ENCODE measurements at regions not wholly inside any gene's neighbourhood (a gene's known extent, or its start where the extent isn't known, plus 50 kb on each side); places are given as distances from the start of the nearest gene placed in this dataset.

DNA sequence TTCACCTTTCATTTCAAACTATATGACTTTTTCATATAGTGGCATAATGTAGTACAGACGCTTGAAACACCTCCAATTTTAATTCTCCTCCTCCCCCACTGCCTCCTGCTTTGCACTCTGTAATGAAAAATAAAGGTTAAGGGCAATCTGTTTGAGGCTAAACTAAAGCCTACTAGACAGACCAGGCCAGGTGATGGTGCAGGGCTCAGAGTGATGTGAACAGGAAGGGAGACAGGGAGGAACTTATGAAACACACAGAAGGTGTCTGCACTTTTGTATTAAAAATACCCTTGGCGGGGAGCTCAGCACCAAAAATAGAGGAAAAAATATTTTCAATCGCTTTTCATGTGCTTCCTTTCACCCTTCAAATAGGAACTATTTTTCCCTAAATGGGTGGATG, 415.4 kb downstream of the LMO4 start:
- no peaks in the 10 kb centered on the region for H3K36me3 ChIP-seq (ENCODE audit: control insufficient read depth in 4 of 4, insufficient read depth in 3 of 4, low read depth in 1 of 4, low read length in 3 of 4)
- no peaks in the 10 kb centered on the region for H3K4me1 ChIP-seq (ENCODE audit: control insufficient read depth in 4 of 4, insufficient read depth in 4 of 4, low read length in 3 of 4)
- 91% methylated on average over 3 of the region's 3 CpGs for WGBS
- H3K9ac ChIP-seq (ENCODE audit: low read depth in 1 of 2, low read length in 2 of 2), result no peak overlapping the region
- DNase-seq (ENCODE audit: low spot score), result no peak
- no peak overlapping the region for H3K27ac ChIP-seq (ENCODE audit: low read depth in 1 of 2, low read length in 2 of 2)
- no peak overlapping the region for H3K4me3 ChIP-seq (ENCODE audit: low read depth in 1 of 3, low read length in 3 of 3)
- no peaks in the 10 kb centered on the region for H3K27me3 ChIP-seq (ENCODE audit: control insufficient read depth in 4 of 4, insufficient read depth in 4 of 4, low read length in 3 of 4)
- TF ChIP-seq, protein P1, sequence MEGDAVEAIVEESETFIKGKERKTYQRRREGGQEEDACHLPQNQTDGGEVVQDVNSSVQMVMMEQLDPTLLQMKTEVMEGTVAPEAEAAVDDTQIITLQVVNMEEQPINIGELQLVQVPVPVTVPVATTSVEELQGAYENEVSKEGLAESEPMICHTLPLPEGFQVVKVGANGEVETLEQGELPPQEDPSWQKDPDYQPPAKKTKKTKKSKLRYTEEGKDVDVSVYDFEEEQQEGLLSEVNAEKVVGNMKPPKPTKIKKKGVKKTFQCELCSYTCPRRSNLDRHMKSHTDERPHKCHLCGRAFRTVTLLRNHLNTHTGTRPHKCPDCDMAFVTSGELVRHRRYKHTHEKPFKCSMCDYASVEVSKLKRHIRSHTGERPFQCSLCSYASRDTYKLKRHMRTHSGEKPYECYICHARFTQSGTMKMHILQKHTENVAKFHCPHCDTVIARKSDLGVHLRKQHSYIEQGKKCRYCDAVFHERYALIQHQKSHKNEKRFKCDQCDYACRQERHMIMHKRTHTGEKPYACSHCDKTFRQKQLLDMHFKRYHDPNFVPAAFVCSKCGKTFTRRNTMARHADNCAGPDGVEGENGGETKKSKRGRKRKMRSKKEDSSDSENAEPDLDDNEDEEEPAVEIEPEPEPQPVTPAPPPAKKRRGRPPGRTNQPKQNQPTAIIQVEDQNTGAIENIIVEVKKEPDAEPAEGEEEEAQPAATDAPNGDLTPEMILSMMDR (IDR thresholded peaks at IDR 0.05; ENCODE audit: low read depth, low read length, missing input control), result no peak
- TF ChIP-seq YY1 (IDR thresholded peaks at IDR 0.05) (no peak), HNF4A (conservative IDR thresholded peaks at IDR 0.05) (no peak), RAD21 (IDR thresholded peaks at IDR 0.05) (no peak), HNF4G (IDR thresholded peaks at IDR 0.05) (no peak), FOXA2 (IDR thresholded peaks at IDR 0.05) (no peak), FOXA1 (IDR thresholded peaks at IDR 0.05) (no peak), TAF1 (conservative IDR thresholded peaks at IDR 0.05) (no peak), NR2F2 (IDR thresholded peaks at IDR 0.05) (no peak), RXRA (IDR thresholded peaks at IDR 0.05) (no peak), GABPA (IDR thresholded peaks at IDR 0.05 in 1 of 2, conservative IDR thresholded peaks at IDR 0.05 in 1 of 2) (no peak), SP1 (IDR thresholded peaks at IDR 0.05) (no peak), EGR1 (IDR thresholded peaks at IDR 0.05; ENCODE audit: low read depth in 2 of 2) (no peak), JUND (IDR thresholded peaks at IDR 0.05) (no peak)
- TF ChIP-seq, protein P2, sequence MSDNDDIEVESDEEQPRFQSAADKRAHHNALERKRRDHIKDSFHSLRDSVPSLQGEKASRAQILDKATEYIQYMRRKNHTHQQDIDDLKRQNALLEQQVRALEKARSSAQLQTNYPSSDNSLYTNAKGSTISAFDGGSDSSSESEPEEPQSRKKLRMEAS (IDR thresholded peaks at IDR 0.05), result no peak
- TF ChIP-seq, protein P3, sequence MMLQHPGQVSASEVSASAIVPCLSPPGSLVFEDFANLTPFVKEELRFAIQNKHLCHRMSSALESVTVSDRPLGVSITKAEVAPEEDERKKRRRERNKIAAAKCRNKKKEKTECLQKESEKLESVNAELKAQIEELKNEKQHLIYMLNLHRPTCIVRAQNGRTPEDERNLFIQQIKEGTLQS (IDR thresholded peaks at IDR 0.05), result no peak
- TF ChIP-seq, protein P4, sequence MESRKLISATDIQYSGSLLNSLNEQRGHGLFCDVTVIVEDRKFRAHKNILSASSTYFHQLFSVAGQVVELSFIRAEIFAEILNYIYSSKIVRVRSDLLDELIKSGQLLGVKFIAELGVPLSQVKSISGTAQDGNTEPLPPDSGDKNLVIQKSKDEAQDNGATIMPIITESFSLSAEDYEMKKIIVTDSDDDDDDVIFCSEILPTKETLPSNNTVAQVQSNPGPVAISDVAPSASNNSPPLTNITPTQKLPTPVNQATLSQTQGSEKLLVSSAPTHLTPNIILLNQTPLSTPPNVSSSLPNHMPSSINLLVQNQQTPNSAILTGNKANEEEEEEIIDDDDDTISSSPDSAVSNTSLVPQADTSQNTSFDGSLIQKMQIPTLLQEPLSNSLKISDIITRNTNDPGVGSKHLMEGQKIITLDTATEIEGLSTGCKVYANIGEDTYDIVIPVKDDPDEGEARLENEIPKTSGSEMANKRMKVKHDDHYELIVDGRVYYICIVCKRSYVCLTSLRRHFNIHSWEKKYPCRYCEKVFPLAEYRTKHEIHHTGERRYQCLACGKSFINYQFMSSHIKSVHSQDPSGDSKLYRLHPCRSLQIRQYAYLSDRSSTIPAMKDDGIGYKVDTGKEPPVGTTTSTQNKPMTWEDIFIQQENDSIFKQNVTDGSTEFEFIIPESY (IDR thresholded peaks at IDR 0.05), result no peak
- no peaks in the 10 kb centered on the region for H3K9me3 ChIP-seq (ENCODE audit: control insufficient read depth in 4 of 4, low read length in 3 of 4)

DNA sequence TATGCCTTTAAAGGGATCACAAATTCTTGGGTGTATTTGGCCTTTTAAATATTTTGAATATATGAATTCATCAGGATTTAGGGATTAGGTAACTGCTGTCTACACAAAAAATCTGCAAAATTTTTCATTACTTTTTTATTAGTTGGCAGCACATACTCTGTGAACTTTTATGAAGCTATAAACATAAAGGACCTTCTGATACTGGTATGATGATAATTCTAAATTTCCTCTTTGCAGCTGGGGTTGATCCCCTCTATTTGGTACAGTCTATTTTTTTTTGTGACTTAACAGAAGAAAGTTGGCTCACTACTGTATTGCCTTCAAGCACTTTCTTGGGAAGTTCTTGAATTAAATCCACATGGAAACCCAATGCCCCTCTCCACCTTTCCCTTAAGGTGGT, 416.1 kb downstream of the LMO4 start:
- Histone ChIP-seq H3K9ac (ENCODE audit: low read depth in 1 of 2, low read length in 2 of 2) (no peak overlapping the region), H3K27ac (ENCODE audit: low read depth in 1 of 2, low read length in 2 of 2) (no peak overlapping the region), H3K4me1 (ENCODE audit: control insufficient read depth in 4 of 4, insufficient read depth in 4 of 4, low read length in 3 of 4) (no peaks in the 10 kb centered on the region), H3K36me3 (ENCODE audit: control insufficient read depth in 4 of 4, insufficient read depth in 3 of 4, low read depth in 1 of 4, low read length in 3 of 4) (no peaks in the 10 kb centered on the region), H3K27me3 (ENCODE audit: control insufficient read depth in 4 of 4, insufficient read depth in 4 of 4, low read length in 3 of 4) (no peaks in the 10 kb centered on the region), H3K9me3 (ENCODE audit: control insufficient read depth in 4 of 4, low read length in 3 of 4) (no peaks in the 10 kb centered on the region), H3K4me3 (ENCODE audit: low read depth in 1 of 3, low read length in 3 of 3) (no peak overlapping the region)
- DNase-seq (ENCODE audit: low spot score), result no peak
- TF ChIP-seq FOXA2 (IDR thresholded peaks at IDR 0.05) (no peak), TAF1 (conservative IDR thresholded peaks at IDR 0.05) (no peak), SP1 (IDR thresholded peaks at IDR 0.05) (no peak), RXRA (IDR thresholded peaks at IDR 0.05) (no peak), YY1 (IDR thresholded peaks at IDR 0.05) (no peak), FOXA1 (IDR thresholded peaks at IDR 0.05) (no peak), HNF4A (conservative IDR thresholded peaks at IDR 0.05) (no peak), HNF4G (IDR thresholded peaks at IDR 0.05) (no peak), JUND (IDR thresholded peaks at IDR 0.05) (no peak), GABPA (IDR thresholded peaks at IDR 0.05 in 1 of 2, conservative IDR thresholded peaks at IDR 0.05 in 1 of 2) (no peak), EGR1 (IDR thresholded peaks at IDR 0.05; ENCODE audit: low read depth in 2 of 2) (no peak), RAD21 (IDR thresholded peaks at IDR 0.05) (no peak)
- TF ChIP-seq, protein P2 (IDR thresholded peaks at IDR 0.05), result no peak
- TF ChIP-seq, protein P4 (IDR thresholded peaks at IDR 0.05), result no peak
